HepG2 (cell line): ENCODE measurements at regions not wholly inside any gene's neighbourhood (a gene's known extent, or its start where the extent isn't known, plus 50 kb on each side); places are given as distances from the start of the nearest gene placed in this dataset.

Source experiments
- ATAC-seq: fragments of 200-7000 bp; cut with Tn5 transposase; 3 replicates; pipeline ENCODE4 v1.9.1; 2020; ENCODE audit warnings: mild to moderate bottlenecking, moderate library complexity
- BruUV-seq: library from RNA; stranded (reverse); fragments of 400-500 nt; replicated peaks from 2 replicates; lab custom pipeline; 2021; lab: Mats Ljungman, UMichigan
- CTCF ChIA-PET: fragments of 300-600 bp; formaldehyde crosslinking; extraction: SDS; loops from one replicate; lab custom pipeline; 2021; ENCODE audit warnings: low total read pairs, inconsistent platforms, low intra/inter-chr PET ratio; lab: Yijun Ruan, JAX
- POLR2A ChIA-PET: fragments of 350-600 bp; sonication (Branson Sonifier 250); formaldehyde crosslinking; loops from one replicate; lab custom pipeline; 2020; ENCODE audit warnings: antibody characterized with exemption, inconsistent platforms; lab: Yijun Ruan, JAX
- DNase-seq: peaks from one replicate; pipeline ENCODE4 v3.0.0-alpha.2; 2015; ENCODE audit warnings: low spot score
- FAIRE-seq: peaks from 3 replicates; lab custom pipeline; 2011; peaks lifted over from hg19 to GRCh38; lab: Jason Lieb, UNC
- H2AFZ ChIP-seq: one replicate; pipeline ENCODE4 v1.6.1; 2011; ENCODE audit warnings: low read length, inconsistent platforms
- H3K27ac ChIP-seq: fragments of 300-600 bp; 3 replicates; pipeline ENCODE4 v1.8.0; 2011; ENCODE audit warnings: mixed run types, mild to moderate bottlenecking, mixed read lengths, low read length, inconsistent platforms; ENCODE audit not compliant: insufficient read depth; ENCODE audit errors: extremely low read length
- H3K27me3 ChIP-seq, 2 experiments: fragments of 200-600 bp in 1 of 2; 2 replicates in 1 of 2; 3 replicates in 1 of 2; pipeline versions ENCODE4 v1.6.0 to v1.8.0; 2011; ENCODE audit warnings: low read length in 2 of 2, mild to moderate bottlenecking in 2 of 2, moderate library complexity in 2 of 2, inconsistent platforms in 1 of 2; ENCODE audit not compliant: insufficient read depth in 2 of 2, control insufficient read depth in 1 of 2
- H3K36me3 ChIP-seq, 2 experiments: fragments of 200-600 bp in 1 of 2; replicated peaks in 1 of 2; 2 replicates in 1 of 2; 3 replicates in 1 of 2; pipeline versions ENCODE4 v1.5.1 to v1.8.0; 2011; ENCODE audit warnings: low read length in 2 of 2, inconsistent platforms in 1 of 2; ENCODE audit not compliant: insufficient read depth in 2 of 2, control insufficient read depth in 1 of 2
- H3K4me1 ChIP-seq: 2 replicates; pipeline ENCODE4 v1.5.1; 2012; ENCODE audit warnings: low read length, inconsistent platforms; ENCODE audit not compliant: insufficient read depth
- H3K4me2 ChIP-seq: 2 replicates; pipeline ENCODE4 v1.6.0; 2011; ENCODE audit warnings: low read depth, low read length, inconsistent platforms
- H3K4me3 ChIP-seq, 3 experiments: fragments of 200-600 bp in 1 of 3; sonication (generic), shearing (Covaris generic) in 1 of 3; replicated peaks in 1 of 3; 2 replicates each; pipeline ENCODE4 v1.5.1; 2011 to 2016; ENCODE audit warnings: low read length in 3 of 3, inconsistent platforms in 2 of 3, low read depth in 2 of 3, mild to moderate bottlenecking in 2 of 3, control low read depth in 1 of 3, mixed read lengths in 1 of 3; ENCODE audit not compliant: insufficient read depth in 1 of 3
- H3K79me2 ChIP-seq: one replicate; pipeline ENCODE4 v1.6.1; 2011; ENCODE audit warnings: low read length, inconsistent platforms; ENCODE audit not compliant: insufficient read depth
- H3K9ac ChIP-seq: 2 replicates; pipeline ENCODE4 v1.6.0; 2011; ENCODE audit warnings: mild to moderate bottlenecking, low read depth, low read length, inconsistent platforms; ENCODE audit not compliant: insufficient read depth
- H3K9me3 ChIP-seq: 2 replicates; pipeline ENCODE4 v1.5.1; 2012; ENCODE audit warnings: mild to moderate bottlenecking, low read length
- H4K20me1 ChIP-seq: 2 replicates; pipeline ENCODE4 v1.6.0; 2011; ENCODE audit warnings: inconsistent platforms, mild to moderate bottlenecking, low read length, moderate library complexity; ENCODE audit not compliant: insufficient read depth
- CBX5 ChIP-seq: sonication (generic); formaldehyde crosslinking; IDR thresholded peaks from 2 replicates; pipeline ENCODE4 v1.4.0; 2020; ENCODE audit warnings: missing genetic modification reagents, borderline replicate concordance
- ZNF552 ChIP-seq: sonication (generic); formaldehyde crosslinking; IDR thresholded peaks from 2 replicates; pipeline ENCODE4 v1.9.0; 2022; ENCODE audit warnings: missing genetic modification reagents, mild to moderate bottlenecking, borderline replicate concordance
- ZNF629 ChIP-seq: sonication (generic); formaldehyde crosslinking; conservative IDR thresholded peaks from 2 replicates; pipeline ENCODE4 v1.5.0; 2020; ENCODE audit warnings: missing genetic modification reagents
- WGBS: methylation state at CpG from one replicate; pipeline ENCODE4 v1.1.6; 2017; ENCODE audit warnings: low lambda C conversion rate; 5-methylcytosine and 5-hydroxymethylcytosine counted together
- in situ Hi-C: cut with HindIII; loops from 2 replicates; pipeline ENCODE4 v1.10.0; 2017; ENCODE audit warnings: low pct_unique_long_range_greater_than_20kb; ENCODE audit not compliant: extremely low pct_ligation_motif_present
- intact Hi-C: fragments of 100-400 bp; cut with micrococcal nuclease; formaldehyde crosslinking; loops from one replicate; pipeline ENCODE4 v1.10.0; 2022; ENCODE audit not compliant: unreplicated experiment

DNA sequence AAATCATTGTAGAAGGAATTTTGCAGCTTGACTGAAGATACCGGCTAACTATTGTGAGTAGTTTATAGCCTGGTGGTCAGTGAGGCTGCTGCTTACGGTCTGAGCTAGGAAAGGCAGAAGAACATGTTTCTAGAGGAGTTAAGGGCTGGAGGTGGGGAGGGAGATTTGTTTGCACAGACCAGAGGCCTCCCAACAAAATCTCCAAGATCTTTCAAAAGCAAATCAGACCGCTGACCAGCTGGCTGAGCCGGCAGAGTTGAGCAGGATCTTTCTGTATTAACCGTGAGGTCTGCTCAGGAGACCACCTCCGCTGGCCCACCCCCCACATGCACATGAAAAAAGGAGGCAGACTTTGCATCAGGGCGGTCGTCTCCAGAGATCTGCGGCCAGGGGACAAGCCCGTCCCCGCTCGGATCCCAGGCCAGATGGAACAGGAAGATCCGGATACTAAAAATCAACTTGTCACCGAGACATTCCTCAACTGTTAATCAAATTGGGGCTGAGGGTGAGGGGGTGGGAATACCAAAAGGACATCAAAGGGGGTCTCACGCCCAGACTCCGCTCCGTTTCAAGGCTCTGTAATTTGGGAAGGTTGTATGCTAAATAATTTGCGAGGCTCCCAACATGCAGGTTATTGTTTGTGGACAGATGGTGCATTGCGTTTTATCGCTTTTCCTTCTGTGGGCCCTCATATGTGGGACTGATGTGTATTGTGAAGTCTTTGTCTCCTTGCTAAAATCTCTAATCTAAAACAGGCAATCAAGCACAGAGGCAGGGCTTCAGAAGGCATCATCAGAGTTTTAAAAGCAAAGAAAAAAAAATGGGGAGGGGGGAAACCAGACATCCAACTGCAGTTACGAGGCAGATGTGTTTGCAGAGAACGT lies 319.0 kb downstream of the ZNF536 start:
- in situ Hi-C loops, result no loop called here
- no peaks in the 10 kb centered on the region for H3K36me3 ChIP-seq
- no peak for FAIRE-seq

DNA sequence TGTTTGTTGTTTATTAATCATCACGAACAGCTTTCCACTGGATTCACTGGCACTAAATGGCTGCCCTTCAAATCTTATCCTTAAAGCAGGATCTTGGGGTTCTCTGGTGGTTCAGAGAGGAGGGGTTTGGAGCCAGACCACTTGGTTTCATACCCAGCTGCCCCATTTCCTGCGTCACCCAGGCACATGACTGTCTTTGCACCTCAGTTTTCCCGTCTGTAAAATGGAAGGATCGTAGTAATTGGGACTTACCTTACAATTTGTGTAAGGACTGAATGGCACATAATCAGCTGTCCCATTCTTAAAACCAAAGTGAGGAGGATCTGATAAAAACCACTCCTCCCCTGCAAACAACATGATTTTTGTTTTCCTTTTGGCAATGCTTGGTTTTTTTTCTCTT lies 318.3 kb downstream of the ZNF536 start:
- no peaks in the 10 kb centered on the region for H3K79me2 ChIP-seq

More for the DNA sequence above, 319.0 kb downstream of the ZNF536 start:
- Histone ChIP-seq H3K4me3 (no peak overlapping the region), H3K9ac (no peak overlapping the region), H2AFZ (no peak overlapping the region), H3K79me2 (no peaks in the 10 kb centered on the region), H3K27ac (no peak overlapping the region)
- intact Hi-C loops, result no loop called here
- no peak for DNase-seq
- ChIA-PET POLR2A (no interaction called here), CTCF (no interaction called here)
- ATAC-seq, result no peak
- no TSS peak for BruUV-seq
- 19% methylated on average over 9 of the region's 22 CpGs for WGBS
- TF ChIP-seq ZNF552 (CRISPR knock-in tag), result no peak
- TF ChIP-seq, all 625 proteins: peak for 0
- Histone ChIP-seq H3K4me1 (no peaks in the 10 kb centered on the region), H3K27me3 (peaks cover 0 to 8% of the 10 kb centered on the region in 2 experiments; a peak in 2 of 5 replicates), H3K9me3 (no peaks in the 10 kb centered on the region), H4K20me1 (no peaks in the 10 kb centered on the region), H3K4me2 (no peak overlapping the region)

More for the DNA sequence above, 318.3 kb downstream of the ZNF536 start:
- in situ Hi-C loops (no loop called here), intact Hi-C loops (no loop called here)
- Histone ChIP-seq H4K20me1 (no peaks in the 10 kb centered on the region), H3K9ac (no peak overlapping the region), H3K36me3 (no peaks in the 10 kb centered on the region), H3K27ac (no peak overlapping the region), H3K9me3 (no peaks in the 10 kb centered on the region), H3K4me1 (no peaks in the 10 kb centered on the region), H3K27me3 (peaks cover 0 to 12% of the 10 kb centered on the region in 2 experiments; a peak in 2 of 5 replicates), H2AFZ (no peak overlapping the region), H3K4me3 (no peak overlapping the region), H3K4me2 (no peak overlapping the region)
- CTCF ChIA-PET, result no interaction called here
- 0 out of 2 replicates have a peak, but pooled peaks have one; percentile 16 for TF ChIP-seq ZNF629
- TF ChIP-seq CBX5 (CRISPR knock-in tag), result no peak
- ATAC-seq, result no peak
- no peak for FAIRE-seq
- no peak for DNase-seq
- WGBS, result 13% methylated on average over 4 of the region's 4 CpGs
- POLR2A ChIA-PET, result no interaction called here
- BruUV-seq, result no TSS peak
